Body of pancreas (tissue), 4 donors: ENCODE measurements at regions not wholly inside any gene's neighbourhood (a gene's known extent, or its start where the extent isn't known, plus 50 kb on each side); places are given as distances from the start of the nearest gene placed in this dataset.

ENCODE experiments used
- ATAC-seq: fragments of 150-250 bp; one replicate; pipeline ENCODE4 v1.9.1; 2016
- DNase-seq, 4 donors: peaks; one replicate each; pipeline ENCODE4 v3.0.0-alpha.2; 2019
- H3K27ac ChIP-seq, 4 donors: fragments of 200-600 bp; sonication (generic); 1 replicate in 3 of 4; 2 replicates in 1 of 4; pipeline versions ENCODE4 v1.5.1 to v1.6.1; 2016 to 2019; ENCODE audit warnings: mild to moderate bottlenecking in 1 of 4, mixed read lengths in 1 of 4, moderate library complexity in 1 of 4
- H3K27me3 ChIP-seq, 2 donors: fragments of 200-600 bp; sonication (generic); one replicate each; pipeline ENCODE4 v1.6.0; 2016; ENCODE audit warnings: mild to moderate bottlenecking in 1 of 2
- H3K36me3 ChIP-seq, 2 donors: fragments of 200-600 bp; sonication (generic); replicated peaks in 1 of 2; 2 replicates each; pipeline ENCODE4 v1.5.1; 2016; ENCODE audit warnings: low read depth in 2 of 2; ENCODE audit not compliant: insufficient read depth in 1 of 2
- H3K4me1 ChIP-seq: fragments of 200-600 bp; sonication (generic); one replicate; pipeline ENCODE4 v1.6.0; 2016
- H3K4me3 ChIP-seq, 2 donors: fragments of 200-600 bp; sonication (generic); 1 replicate in 1 of 2; 2 replicates in 1 of 2; pipeline ENCODE4 v1.5.1; 2016 to 2019
- H3K9me3 ChIP-seq, 3 donors: fragments of 200-600 bp; sonication (generic); 1 replicate in 2 of 3; 2 replicates in 1 of 3; pipeline ENCODE4 v1.5.1; 2016
- POLR2A ChIP-seq, 3 donors: fragments of 450-650 bp; IDR thresholded peaks; one replicate each; pipeline ENCODE4 v1.6.1; 2016; ENCODE audit warnings: antibody characterized with exemption in 3 of 3, mild to moderate bottlenecking in 2 of 3
- WGBS, 2 donors: methylation state at CpG; one replicate each; pipeline ENCODE4 v1.1.5; 2017; 5-methylcytosine and 5-hydroxymethylcytosine counted together
- intact Hi-C: fragments of 100-400 bp; cut with DNase I; formaldehyde crosslinking; loops from one replicate; pipeline ENCODE4 v1.15.1; 2023
- TF ChIP-seq, protein P1 (sequence below), 7 experiments: fragments of 450-650 bp in 4 of 7; fragments of 200-600 bp in 3 of 7; sonication (generic) in 3 of 7; IDR thresholded peaks; one replicate each; pipeline ENCODE4 v1.5.1; 2016 to 2019; ENCODE audit warnings: antibody characterized with exemption in 7 of 7

DNA sequence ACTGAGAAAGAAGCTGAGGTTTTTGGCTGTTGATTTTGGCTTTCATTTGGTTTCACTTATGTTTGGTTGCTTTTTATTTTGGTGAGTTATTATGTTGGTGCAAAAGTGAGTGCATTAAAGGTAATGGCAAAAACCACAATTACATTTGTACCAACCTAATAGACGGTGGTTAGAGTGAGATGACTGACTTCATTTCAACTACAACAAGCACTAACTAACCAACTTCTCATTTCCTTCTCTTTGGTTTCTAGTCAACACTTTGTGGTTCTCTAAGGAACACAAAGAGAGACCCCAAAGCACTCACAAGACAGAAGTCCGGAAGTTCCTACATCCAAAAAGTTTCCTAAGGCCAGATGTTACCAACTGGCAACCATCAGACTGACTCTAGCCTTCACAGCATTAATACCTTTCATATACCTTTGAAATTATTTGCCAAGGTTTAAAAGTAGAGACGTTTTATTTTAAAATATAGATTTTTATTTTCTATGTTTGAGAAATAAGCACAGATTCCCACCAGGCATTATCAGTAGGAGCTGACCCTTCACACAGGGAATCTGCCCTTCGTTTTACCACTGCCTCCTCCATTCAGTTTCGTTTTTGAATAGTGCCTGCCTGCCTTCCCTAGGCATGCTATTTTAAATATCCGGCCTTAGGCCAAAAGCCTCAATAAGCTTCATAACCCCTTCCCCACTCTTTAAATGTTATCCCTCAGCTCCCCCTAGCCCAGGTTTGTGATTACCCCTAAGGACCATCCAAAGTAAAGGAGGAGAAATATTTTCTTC lies 301.1 kb upstream of the PTGER4 start:
- no peak for TF ChIP-seq POLR2A (IDR thresholded peaks at IDR 0.05)
- H3K4me3 ChIP-seq, result no peak overlapping the region
- 70 to 72% methylated on average over 6 of the region's 6 CpGs for WGBS, 2 donors
- intact Hi-C loops, result no loop called here
- H3K27me3 ChIP-seq, result no peaks in the 10 kb centered on the region
- no peaks in the 10 kb centered on the region for H3K9me3 ChIP-seq
- H3K27ac ChIP-seq, result no peak overlapping the region
- DNase-seq (no peak), ATAC-seq (no peak)
- H3K4me1 ChIP-seq, result no peaks in the 10 kb centered on the region
- H3K36me3 ChIP-seq, result no peaks in the 10 kb centered on the region

DNA sequence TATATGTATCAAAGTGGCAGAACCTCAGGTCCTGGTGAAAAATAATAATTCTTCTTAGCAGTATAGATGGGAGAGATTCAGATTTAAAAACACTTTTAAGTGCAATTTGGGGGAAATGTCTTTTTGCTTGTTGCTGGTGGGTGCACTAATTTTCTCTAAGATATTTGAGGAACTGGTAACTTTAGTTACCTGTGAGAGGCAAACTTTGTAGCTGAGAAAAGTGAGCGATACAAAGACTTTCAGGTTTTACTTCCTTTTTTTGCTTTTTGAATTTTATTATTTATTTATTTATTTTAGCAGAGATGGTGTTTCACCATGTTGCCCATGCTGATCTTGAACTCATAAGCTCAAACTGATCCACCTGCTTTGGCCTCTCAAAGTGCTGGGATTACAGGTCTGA lies 303.1 kb upstream of the PTGER4 start:
- no peak overlapping the region for H3K4me3 ChIP-seq
- ATAC-seq (no peak), DNase-seq (no peak)
- no peaks in the 10 kb centered on the region for H3K9me3 ChIP-seq
- H3K27me3 ChIP-seq, result no peaks in the 10 kb centered on the region
- intact Hi-C loops, result no loop called here
- no peak for TF ChIP-seq POLR2A (IDR thresholded peaks at IDR 0.05)
- TF ChIP-seq, protein P1, sequence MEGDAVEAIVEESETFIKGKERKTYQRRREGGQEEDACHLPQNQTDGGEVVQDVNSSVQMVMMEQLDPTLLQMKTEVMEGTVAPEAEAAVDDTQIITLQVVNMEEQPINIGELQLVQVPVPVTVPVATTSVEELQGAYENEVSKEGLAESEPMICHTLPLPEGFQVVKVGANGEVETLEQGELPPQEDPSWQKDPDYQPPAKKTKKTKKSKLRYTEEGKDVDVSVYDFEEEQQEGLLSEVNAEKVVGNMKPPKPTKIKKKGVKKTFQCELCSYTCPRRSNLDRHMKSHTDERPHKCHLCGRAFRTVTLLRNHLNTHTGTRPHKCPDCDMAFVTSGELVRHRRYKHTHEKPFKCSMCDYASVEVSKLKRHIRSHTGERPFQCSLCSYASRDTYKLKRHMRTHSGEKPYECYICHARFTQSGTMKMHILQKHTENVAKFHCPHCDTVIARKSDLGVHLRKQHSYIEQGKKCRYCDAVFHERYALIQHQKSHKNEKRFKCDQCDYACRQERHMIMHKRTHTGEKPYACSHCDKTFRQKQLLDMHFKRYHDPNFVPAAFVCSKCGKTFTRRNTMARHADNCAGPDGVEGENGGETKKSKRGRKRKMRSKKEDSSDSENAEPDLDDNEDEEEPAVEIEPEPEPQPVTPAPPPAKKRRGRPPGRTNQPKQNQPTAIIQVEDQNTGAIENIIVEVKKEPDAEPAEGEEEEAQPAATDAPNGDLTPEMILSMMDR (IDR thresholded peaks at IDR 0.05), result no peak
- WGBS, 2 donors, result 84 to 85% methylated on average over 1 of the region's 1 CpG
- H3K27ac ChIP-seq, result no peak overlapping the region
- no peaks in the 10 kb centered on the region for H3K36me3 ChIP-seq
- H3K4me1 ChIP-seq, result no peaks in the 10 kb centered on the region

DNA sequence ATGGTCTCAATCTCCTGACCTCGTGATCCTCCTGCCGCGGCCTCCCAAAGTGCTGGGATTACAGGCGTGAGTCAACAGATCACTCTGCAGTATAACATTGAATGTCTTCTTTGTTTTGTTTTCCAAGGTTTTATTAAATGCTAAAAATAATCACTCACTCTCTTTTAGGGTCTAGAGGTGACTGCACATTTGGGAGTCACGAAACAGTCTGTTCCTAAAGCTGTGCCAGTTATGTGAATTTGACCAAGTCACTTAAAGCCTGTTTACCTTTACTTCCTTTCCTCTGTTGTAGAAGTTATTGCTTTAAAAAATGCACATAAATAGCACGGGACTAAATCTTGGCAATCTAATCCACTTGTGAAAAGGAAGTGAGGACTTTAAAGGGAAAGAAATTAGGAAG lies 304.9 kb upstream of the PTGER4 start:
- no peak overlapping the region for H3K27ac ChIP-seq
- H3K36me3 ChIP-seq, result no peaks in the 10 kb centered on the region
- DNase-seq, result no peak
- no peaks in the 10 kb centered on the region for H3K4me1 ChIP-seq
- intact Hi-C loops, result no loop called here
- no peaks in the 10 kb centered on the region for H3K27me3 ChIP-seq
- no peak overlapping the region for H3K4me3 ChIP-seq
- no peak for ATAC-seq
- 68 to 82% methylated on average over 6 of the region's 6 CpGs for WGBS, 2 donors
- TF ChIP-seq, protein P1 (IDR thresholded peaks at IDR 0.05), result no peak
- no peak for TF ChIP-seq POLR2A (IDR thresholded peaks at IDR 0.05)
- no peaks in the 10 kb centered on the region for H3K9me3 ChIP-seq

DNA sequence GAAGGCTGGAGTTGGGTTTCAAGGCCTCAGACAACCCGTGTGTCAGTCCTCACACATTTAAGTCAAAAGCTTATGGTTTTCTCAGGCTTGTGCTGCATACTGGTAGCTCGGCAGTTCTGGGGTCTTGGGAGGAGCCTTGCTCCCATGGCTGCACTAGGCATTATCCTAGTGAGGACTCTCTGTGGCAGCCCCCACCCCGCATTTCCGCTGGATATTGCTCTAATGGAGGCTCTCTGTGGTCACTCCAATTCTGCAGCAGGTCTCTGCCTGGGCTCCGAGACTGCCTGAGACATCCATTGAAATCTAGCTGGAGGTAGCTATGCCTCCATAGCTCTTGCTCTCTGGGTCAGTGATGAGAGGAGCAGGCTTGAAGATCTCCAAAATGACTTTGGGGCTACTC lies 311.5 kb upstream of the PTGER4 start:
- Histone ChIP-seq H3K9me3 (no peaks in the 10 kb centered on the region), H3K4me1 (no peaks in the 10 kb centered on the region), H3K36me3 (no peaks in the 10 kb centered on the region), H3K4me3 (no peak overlapping the region), H3K27ac (no peak overlapping the region), H3K27me3 (no peaks in the 10 kb centered on the region)
- 90 to 92% methylated on average over 5 of the region's 5 CpGs for WGBS, 2 donors
- TF ChIP-seq, protein P1 (IDR thresholded peaks at IDR 0.05), result no peak
- TF ChIP-seq POLR2A (IDR thresholded peaks at IDR 0.05), result no peak
- DNase-seq (no peak), ATAC-seq (no peak)
- intact Hi-C loops, result no loop called here

DNA sequence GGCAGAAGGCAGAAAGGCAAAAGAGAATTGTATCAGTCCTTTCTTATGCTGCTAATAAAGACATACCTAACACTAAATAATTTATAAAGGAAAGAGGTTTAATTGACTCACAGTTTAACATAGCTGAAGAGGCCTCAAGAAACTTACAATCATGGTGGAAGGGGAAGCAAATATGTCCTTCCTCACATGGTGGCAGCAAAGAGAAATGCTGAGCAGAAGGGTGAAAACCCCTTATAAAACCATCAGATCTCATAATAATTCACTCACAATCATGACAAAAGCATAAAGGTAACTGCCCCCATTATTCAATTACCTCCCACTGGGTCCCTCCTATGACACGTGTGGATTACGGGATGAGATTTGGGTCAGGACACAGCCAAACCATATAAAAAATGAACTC lies 312.5 kb upstream of the PTGER4 start:
- TF ChIP-seq, protein P1 (IDR thresholded peaks at IDR 0.05), result no peak
- no peak for TF ChIP-seq POLR2A (IDR thresholded peaks at IDR 0.05)
- intact Hi-C loops, result no loop called here
- H3K4me1 ChIP-seq, result no peaks in the 10 kb centered on the region
- no peaks in the 10 kb centered on the region for H3K9me3 ChIP-seq
- no peak for DNase-seq
- H3K27ac ChIP-seq, result no peak overlapping the region
- no peak for ATAC-seq
- no peaks in the 10 kb centered on the region for H3K27me3 ChIP-seq
- WGBS, 2 donors, result 94% methylated on average over 2 of the region's 2 CpGs
- H3K36me3 ChIP-seq, result no peaks in the 10 kb centered on the region
- no peak overlapping the region for H3K4me3 ChIP-seq
